Prostate gland (tissue), 2 donors: ENCODE measurements at regions not wholly inside any gene's neighbourhood (a gene's known extent, or its start where the extent isn't known, plus 50 kb on each side); places are given as distances from the start of the nearest gene placed in this dataset.

ENCODE experiments used
- DNase-seq: peaks from one replicate; pipeline ENCODE4 v3.0.0-alpha.2; 2019; ENCODE audit warnings: low spot score
- H3K27ac ChIP-seq, 2 donors: fragments of 200-600 bp; sonication (generic); 2 replicates each; pipeline ENCODE4 v1.5.1; 2017 to 2019
- H3K27me3 ChIP-seq: fragments of 200-600 bp; sonication (generic); replicated peaks from 2 replicates; pipeline ENCODE4 v1.5.1; 2019; ENCODE audit not compliant: insufficient read depth
- H3K36me3 ChIP-seq, 2 donors: fragments of 200-600 bp; sonication (generic); 1 replicate in 1 of 2; 2 replicates in 1 of 2; pipeline versions ENCODE4 v1.5.1 to v1.8.1; 2017 to 2019
- H3K4me1 ChIP-seq: fragments of 200-600 bp; sonication (generic); replicated peaks from 2 replicates; pipeline ENCODE4 v1.5.1; 2019
- H3K4me3 ChIP-seq, 2 donors: fragments of 200-600 bp; sonication (generic); 2 replicates each; pipeline ENCODE4 v1.5.1; 2017 to 2019
- H3K9me3 ChIP-seq: fragments of 200-600 bp; sonication (generic); 2 replicates; pipeline ENCODE4 v1.5.1; 2017
- CTCF ChIP-seq, 4 experiments: fragments of 200-600 bp in 2 of 4; fragments of 450-650 bp in 2 of 4; sonication (generic) in 2 of 4; IDR thresholded peaks; 1 replicate in 3 of 4; 2 replicates in 1 of 4; pipeline ENCODE4 v1.5.1; 2016 to 2019; ENCODE audit warnings: antibody characterized with exemption in 4 of 4, mild to moderate bottlenecking in 2 of 4, moderate library complexity in 2 of 4
- POLR2A ChIP-seq: fragments of 450-650 bp; IDR thresholded peaks from one replicate; pipeline ENCODE4 v1.6.1; 2016; ENCODE audit warnings: antibody characterized with exemption, mild to moderate bottlenecking
- POLR2AphosphoS5 ChIP-seq: sonication (generic); formaldehyde crosslinking; IDR thresholded peaks from one replicate; pipeline ENCODE4 v1.6.1; 2017; ENCODE audit warnings: antibody characterized with exemption
- WGBS: methylation state at CpG from one replicate; pipeline ENCODE4 v1.1.5; 2018; 5-methylcytosine and 5-hydroxymethylcytosine counted together
- intact Hi-C: fragments of 100-400 bp; cut with DNase I; formaldehyde crosslinking; loops from one replicate; pipeline ENCODE4 v1.14.2; 2022

DNA sequence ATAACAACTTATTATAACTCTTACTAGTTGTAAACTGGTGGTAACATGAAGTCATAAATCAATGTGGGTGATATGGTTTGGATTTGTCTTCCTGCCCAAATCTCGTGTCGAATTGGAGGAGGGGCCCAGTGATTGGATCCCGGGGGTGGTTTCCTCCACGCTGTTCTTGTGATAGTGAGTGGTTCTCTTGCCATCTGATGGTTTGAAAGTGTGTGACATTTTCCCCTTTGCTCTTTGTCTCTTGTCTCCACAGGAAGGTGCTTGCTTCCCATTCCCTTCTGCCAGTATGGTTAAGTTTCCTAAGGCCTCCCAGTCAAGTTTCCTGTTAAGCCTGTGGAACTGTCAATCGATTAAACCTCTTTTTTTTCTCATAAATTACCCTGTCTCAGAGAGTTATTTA, 321.6 kb downstream of the DSEL start:
- intact Hi-C loops: no loop called here
- 44% methylated on average over 5 of the region's 5 CpGs for WGBS
- H3K36me3 ChIP-seq: no peaks in the 10 kb centered on the region
- H3K4me3 ChIP-seq: no peak overlapping the region
- no peaks in the 10 kb centered on the region for H3K27me3 ChIP-seq
- no peaks in the 10 kb centered on the region for H3K9me3 ChIP-seq
- no peak for TF ChIP-seq POLR2AphosphoS5
- no peak for TF ChIP-seq POLR2A
- TF ChIP-seq CTCF (IDR thresholded peaks at IDR 0.05): no peak
- H3K4me1 ChIP-seq: no peaks in the 10 kb centered on the region
- no peak overlapping the region for H3K27ac ChIP-seq
- no peak for DNase-seq

GRCh38 chr18:67192535-67192934, 324.0 kb downstream of the DSEL start:
- Histone ChIP-seq H3K9me3 (no peaks in the 10 kb centered on the region), H3K4me1 (no peaks in the 10 kb centered on the region), H3K27ac (no peak overlapping the region), H3K27me3 (peaks cover 2% of the 10 kb centered on the region), H3K36me3 (no peaks in the 10 kb centered on the region), H3K4me3 (no peak overlapping the region)
- WGBS: 61% methylated on average over 5 of the region's 5 CpGs
- TF ChIP-seq POLR2A (no peak), POLR2AphosphoS5 (no peak), CTCF (IDR thresholded peaks at IDR 0.05) (no peak)
- intact Hi-C loops: no loop called here
- no peak for DNase-seq

DNA sequence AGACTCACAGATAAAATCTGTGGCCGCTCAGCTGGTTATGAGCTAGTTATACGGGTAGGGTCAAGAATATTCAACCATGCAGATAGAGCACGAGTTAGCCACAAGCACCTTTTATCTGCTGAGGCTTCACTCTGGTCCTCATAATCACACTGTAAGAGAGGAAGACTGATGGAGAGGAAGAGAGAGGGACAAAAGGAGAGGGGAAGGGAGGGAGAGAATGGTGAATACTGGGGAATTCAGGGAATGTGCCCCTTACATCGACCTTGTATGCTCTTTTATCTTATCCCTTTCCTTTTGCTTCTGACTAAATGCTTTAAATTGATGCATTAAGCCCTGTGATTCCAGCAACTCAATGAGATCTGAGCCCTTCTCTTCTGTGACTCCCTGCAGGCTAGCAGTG, 333.1 kb downstream of the DSEL start:
- Histone ChIP-seq H3K4me3 (no peak overlapping the region), H3K36me3 (no peaks in the 10 kb centered on the region), H3K27me3 (no peaks in the 10 kb centered on the region), H3K9me3 (no peaks in the 10 kb centered on the region), H3K4me1 (no peaks in the 10 kb centered on the region), H3K27ac (no peak overlapping the region)
- intact Hi-C loops: no loop called here
- no peak for TF ChIP-seq CTCF (IDR thresholded peaks at IDR 0.05)
- no peak for TF ChIP-seq POLR2AphosphoS5
- no peak for TF ChIP-seq POLR2A
- no peak for DNase-seq
- 55% methylated on average over 4 of the region's 4 CpGs for WGBS

DNA sequence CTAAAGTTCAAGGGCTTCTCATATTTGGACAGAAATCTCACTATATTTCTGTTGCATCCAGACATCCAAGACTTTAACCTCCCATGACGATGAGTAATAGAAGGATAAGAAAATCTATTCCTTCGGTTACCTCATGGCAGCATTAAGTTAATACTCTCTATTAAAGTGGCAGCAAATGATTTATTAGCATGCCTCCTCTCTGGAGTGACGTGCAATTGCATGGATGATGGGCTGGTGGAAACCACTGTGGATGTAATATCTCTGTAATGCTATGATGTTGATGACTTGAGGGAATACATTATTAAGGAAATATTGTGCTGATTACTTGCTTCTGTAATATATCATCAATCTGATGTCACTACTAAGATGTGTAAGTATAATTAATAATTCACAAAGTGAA, 336.8 kb downstream of the DSEL start:
- no peaks in the 10 kb centered on the region for H3K9me3 ChIP-seq
- 62% methylated on average over 3 of the region's 3 CpGs for WGBS
- intact Hi-C loops: no loop called here
- no peak for TF ChIP-seq POLR2A
- no peak for TF ChIP-seq CTCF (IDR thresholded peaks at IDR 0.05)
- no peak for TF ChIP-seq POLR2AphosphoS5
- no peak overlapping the region for H3K27ac ChIP-seq
- H3K27me3 ChIP-seq: no peaks in the 10 kb centered on the region
- no peak for DNase-seq
- H3K4me1 ChIP-seq: no peaks in the 10 kb centered on the region
- H3K36me3 ChIP-seq: no peaks in the 10 kb centered on the region
- H3K4me3 ChIP-seq: no peak overlapping the region

- 90% methylated on average over 2 of the region's 2 CpGs for WGBS
- no peak for DNase-seq
- no peaks in the 10 kb centered on the region for H3K27me3 ChIP-seq
- no peaks in the 10 kb centered on the region for H3K4me1 ChIP-seq
- H3K4me3 ChIP-seq: no peak overlapping the region
- intact Hi-C loops: no loop called here
- H3K9me3 ChIP-seq: no peaks in the 10 kb centered on the region
- no peaks in the 10 kb centered on the region for H3K36me3 ChIP-seq
- H3K27ac ChIP-seq: no peak overlapping the region
- no peak for TF ChIP-seq POLR2A
- no peak for TF ChIP-seq CTCF (IDR thresholded peaks at IDR 0.05)
These were observed 356.9 kb downstream of the DSEL start for GRCh38 chr18:67159662-67160061.
